Natural killer cell (primary cell): ENCODE measurements at regions not wholly inside any gene's neighbourhood (a gene's known extent, or its start where the extent isn't known, plus 50 kb on each side); places are given as distances from the start of the nearest gene placed in this dataset.

ENCODE experiments used
- ATAC-seq, 3 donors: fragments of 150-1000 bp in 2 of 3; fragments of 200-7000 bp in 1 of 3; cut with Tn5 transposase; 1 replicate in 1 of 3; 2 replicates in 2 of 3; pipeline ENCODE4 v1.10.0; 2021; ENCODE audit warnings: mild to moderate bottlenecking in 2 of 3, moderate library complexity in 2 of 3
- DNase-seq, 2 donors: peaks; one replicate each; pipeline versions ENCODE4 v3.0.0 to v3.0.0-alpha.2; 2013 to 2021; ENCODE audit warnings: mixed read lengths in 1 of 2
- H3K27ac ChIP-seq: one replicate; pipeline ENCODE4 v1.5.1; 2013; ENCODE audit warnings: mild to moderate bottlenecking, low read length
- H3K27me3 ChIP-seq: one replicate; pipeline ENCODE4 v1.6.1; 2013; ENCODE audit warnings: low read length; ENCODE audit not compliant: control insufficient read depth, insufficient read depth
- H3K36me3 ChIP-seq: one replicate; pipeline ENCODE4 v1.6.1; 2013; ENCODE audit warnings: low read length; ENCODE audit not compliant: control insufficient read depth, insufficient read depth
- H3K4me1 ChIP-seq: one replicate; pipeline ENCODE4 v1.6.1; 2013; ENCODE audit warnings: low read length; ENCODE audit not compliant: control insufficient read depth, insufficient read depth
- H3K4me3 ChIP-seq: one replicate; pipeline ENCODE4 v1.5.1; 2013; ENCODE audit warnings: low read length
- H3K9me3 ChIP-seq: one replicate; pipeline ENCODE4 v1.6.1; 2013; ENCODE audit warnings: low read length; ENCODE audit not compliant: control insufficient read depth, insufficient read depth
- H3K27ac Mint-ChIP-seq, 2 donors: one replicate each; pipeline ENCODE4 v1.8.0; 2022; ENCODE audit warnings: mild to moderate bottlenecking in 2 of 2, mixed read lengths in 2 of 2, moderate library complexity in 1 of 2
- H3K27me3 Mint-ChIP-seq, 2 donors: one replicate each; pipeline ENCODE4 v1.8.0; 2022; ENCODE audit warnings: low read depth in 2 of 2, mixed read lengths in 2 of 2
- H3K36me3 Mint-ChIP-seq: one replicate; pipeline ENCODE4 v1.8.0; 2022; ENCODE audit warnings: mixed read lengths
- H3K4me1 Mint-ChIP-seq, 2 donors: one replicate each; pipeline ENCODE4 v1.8.0; 2022; ENCODE audit warnings: mixed read lengths in 2 of 2
- H3K4me3 Mint-ChIP-seq: one replicate; pipeline ENCODE4 v1.8.0; 2022; ENCODE audit warnings: mild to moderate bottlenecking, moderate library complexity, mixed read lengths
- H3K9me3 Mint-ChIP-seq, 2 donors: one replicate each; pipeline ENCODE4 v1.8.0; 2022; ENCODE audit warnings: mixed read lengths in 2 of 2
- CTCF ChIP-seq: fragments of 200-600 bp; IDR thresholded peaks from one replicate; pipeline ENCODE4 v1.8.0; 2022; ENCODE audit warnings: antibody characterized with exemption
- WGBS: methylation state at CpG from one replicate; pipeline ENCODE4 v1.1.7; 2013; ENCODE audit warnings: missing lambda C conversion rate; ENCODE audit not compliant: insufficient coverage; 5-methylcytosine and 5-hydroxymethylcytosine counted together
- intact Hi-C: fragments of 100-400 bp; cut with micrococcal nuclease; formaldehyde crosslinking; loops from one replicate; pipeline ENCODE4 v1.14.2; 2022

- no peak for DNase-seq
- no peaks in the 10 kb centered on the region for H3K27me3 ChIP-seq
- no peak overlapping the region for H3K4me3 Mint-ChIP-seq
- no peaks in the 10 kb centered on the region for H3K36me3 Mint-ChIP-seq
- no peaks in the 10 kb centered on the region for H3K4me1 ChIP-seq
- H3K36me3 ChIP-seq: no peaks in the 10 kb centered on the region
- no peaks in the 10 kb centered on the region for H3K9me3 ChIP-seq
- ATAC-seq: no peak
- no peaks in the 10 kb centered on the region for H3K4me1 Mint-ChIP-seq
- 76% methylated on average over 2 of the region's 3 CpGs for WGBS
- no peaks in the 10 kb centered on the region for H3K9me3 Mint-ChIP-seq
- H3K27ac Mint-ChIP-seq: no peak overlapping the region
- no peak overlapping the region for H3K27ac ChIP-seq
- intact Hi-C loops: no loop called here
- H3K27me3 Mint-ChIP-seq: no peaks in the 10 kb centered on the region
- no peak for TF ChIP-seq CTCF
- H3K4me3 ChIP-seq: no peak overlapping the region
These were observed 570.8 kb downstream of the LTN1 start for GRCh38 chr21:28421716-28422524.

GRCh38 chr21:28419811-28420210 lies 572.9 kb downstream of the LTN1 start:
- intact Hi-C loops: no loop called here
- TF ChIP-seq CTCF: no peak
- H3K4me3 Mint-ChIP-seq: no peak overlapping the region
- DNase-seq (no peak), ATAC-seq (no peak)
- H3K27ac ChIP-seq: no peak overlapping the region
- H3K27me3 Mint-ChIP-seq: no peaks in the 10 kb centered on the region
- WGBS: 100% methylated on average over 1 of the region's 2 CpGs
- no peak overlapping the region for H3K27ac Mint-ChIP-seq
- no peaks in the 10 kb centered on the region for H3K4me1 Mint-ChIP-seq
- no peaks in the 10 kb centered on the region for H3K27me3 ChIP-seq
- H3K4me3 ChIP-seq: no peak overlapping the region
- H3K9me3 ChIP-seq: no peaks in the 10 kb centered on the region
- H3K9me3 Mint-ChIP-seq: no peaks in the 10 kb centered on the region
- no peaks in the 10 kb centered on the region for H3K36me3 ChIP-seq
- H3K36me3 Mint-ChIP-seq: no peaks in the 10 kb centered on the region
- H3K4me1 ChIP-seq: no peaks in the 10 kb centered on the region

- no peaks in the 10 kb centered on the region for H3K27me3 Mint-ChIP-seq
- H3K36me3 ChIP-seq: no peaks in the 10 kb centered on the region
- TF ChIP-seq CTCF: no peak
- H3K27me3 ChIP-seq: no peaks in the 10 kb centered on the region
- H3K4me1 Mint-ChIP-seq: no peaks in the 10 kb centered on the region
- no peak for ATAC-seq
- no peak overlapping the region for H3K27ac Mint-ChIP-seq
- WGBS: 92% methylated on average over 6 of the region's 6 CpGs
- no peaks in the 10 kb centered on the region for H3K9me3 ChIP-seq
- no peaks in the 10 kb centered on the region for H3K9me3 Mint-ChIP-seq
- H3K27ac ChIP-seq: no peak overlapping the region
- H3K36me3 Mint-ChIP-seq: no peaks in the 10 kb centered on the region
- intact Hi-C loops: no loop called here
- DNase-seq: no peak
- no peak overlapping the region for H3K4me3 Mint-ChIP-seq
- H3K4me1 ChIP-seq: no peaks in the 10 kb centered on the region
- H3K4me3 ChIP-seq: no peak overlapping the region
These were observed 573.8 kb downstream of the LTN1 start for GRCh38 chr21:28418726-28419514.
